NCI-H2196 (cell line): ENCODE measurements at regions not wholly inside any gene's neighbourhood (a gene's known extent, or its start where the extent isn't known, plus 50 kb on each side); places are given as distances from the start of the nearest gene placed in this dataset.
"Not testable (repeated sequence)": the region's sequence is repeated elsewhere in the genome, so short reads cannot be mapped to it uniquely, and the experiment has no call there.

Experiments used
- DNase-seq: peaks from one replicate; lab custom pipeline; 2025; ENCODE audit not compliant: unreplicated experiment; lab: John Stamatoyannopoulos, UW

DNA sequence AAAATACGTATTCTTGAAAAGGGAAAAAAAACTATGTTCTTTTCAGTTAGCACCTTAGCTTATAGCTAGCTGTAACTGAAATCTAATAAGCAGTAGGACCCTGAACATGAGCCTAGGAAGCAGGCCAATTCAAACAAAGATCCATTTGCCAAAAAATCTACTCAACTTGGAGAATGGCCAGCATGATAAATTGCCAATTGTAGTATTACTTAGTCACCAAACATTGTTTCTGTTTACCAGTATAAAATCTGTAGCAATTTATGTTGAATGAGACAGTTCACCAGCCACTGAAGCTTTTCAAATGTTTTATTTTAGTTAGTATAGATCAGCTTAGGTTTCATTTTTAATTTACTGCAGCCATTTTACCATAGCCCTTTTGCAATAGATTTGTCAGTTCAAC is 323.6 kb upstream of the DIPK2B start:
- peak; percentile 3 for DNase-seq

DNA sequence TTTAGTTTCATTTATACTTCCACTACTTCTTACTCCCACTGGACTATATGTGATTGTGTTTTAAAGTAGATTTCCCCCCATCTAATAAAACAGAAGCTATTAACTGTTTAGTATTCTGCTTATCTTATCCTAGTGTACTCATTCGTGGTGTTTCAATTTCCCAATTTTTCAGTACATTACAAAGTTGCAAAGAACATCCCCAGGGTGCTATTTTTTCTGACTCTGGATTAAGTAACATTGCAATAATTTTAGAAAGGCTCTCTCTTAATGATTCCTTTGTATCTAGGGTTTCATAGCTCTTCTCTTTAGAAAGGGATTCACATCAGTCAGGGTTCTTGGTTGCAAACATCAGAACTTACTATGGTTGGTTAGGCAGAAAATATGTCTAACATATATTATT is 317.9 kb upstream of the DIPK2B start:
- no peak for DNase-seq

DNA sequence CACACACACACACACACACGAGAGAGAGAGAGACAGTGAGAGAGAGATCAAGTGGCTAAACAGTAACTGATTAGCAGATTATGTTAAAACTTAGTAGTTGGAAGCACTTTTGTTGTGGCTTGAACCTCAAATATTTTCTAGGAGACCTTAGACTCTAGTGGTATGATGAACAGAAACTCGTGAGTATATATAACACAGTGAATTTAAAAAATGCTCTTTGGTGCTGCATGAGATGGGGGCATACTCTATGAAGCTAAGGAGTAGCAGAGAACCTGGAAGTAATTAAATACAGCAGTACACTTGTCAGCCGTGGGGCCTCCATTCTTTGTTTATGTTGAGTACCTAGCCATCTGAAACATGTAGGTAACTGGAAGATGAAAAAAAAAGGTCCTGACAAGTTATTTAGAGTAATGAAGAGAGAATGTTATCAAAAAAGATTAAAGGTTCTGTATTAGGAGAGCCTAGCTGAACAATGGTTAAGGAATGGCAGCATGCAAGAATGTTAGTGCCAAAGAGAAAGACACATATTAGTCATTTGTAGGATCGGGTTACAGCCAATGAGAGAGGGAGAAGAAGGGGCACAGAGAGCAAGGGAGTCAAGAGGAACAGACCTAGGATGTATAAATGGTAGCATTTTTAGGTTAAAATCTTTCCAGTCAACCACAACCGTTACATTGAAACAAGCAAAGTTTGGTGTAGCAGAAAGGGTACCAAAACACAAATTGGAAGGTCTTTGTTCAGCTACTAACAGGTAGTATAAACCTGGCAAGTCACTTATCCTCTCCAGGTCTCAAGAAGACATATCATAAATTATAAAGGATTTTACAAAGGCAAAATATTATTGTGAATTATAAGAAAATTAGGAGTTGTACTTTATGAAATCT is 316.7 kb upstream of the DIPK2B start:
- no peak for DNase-seq

DNA sequence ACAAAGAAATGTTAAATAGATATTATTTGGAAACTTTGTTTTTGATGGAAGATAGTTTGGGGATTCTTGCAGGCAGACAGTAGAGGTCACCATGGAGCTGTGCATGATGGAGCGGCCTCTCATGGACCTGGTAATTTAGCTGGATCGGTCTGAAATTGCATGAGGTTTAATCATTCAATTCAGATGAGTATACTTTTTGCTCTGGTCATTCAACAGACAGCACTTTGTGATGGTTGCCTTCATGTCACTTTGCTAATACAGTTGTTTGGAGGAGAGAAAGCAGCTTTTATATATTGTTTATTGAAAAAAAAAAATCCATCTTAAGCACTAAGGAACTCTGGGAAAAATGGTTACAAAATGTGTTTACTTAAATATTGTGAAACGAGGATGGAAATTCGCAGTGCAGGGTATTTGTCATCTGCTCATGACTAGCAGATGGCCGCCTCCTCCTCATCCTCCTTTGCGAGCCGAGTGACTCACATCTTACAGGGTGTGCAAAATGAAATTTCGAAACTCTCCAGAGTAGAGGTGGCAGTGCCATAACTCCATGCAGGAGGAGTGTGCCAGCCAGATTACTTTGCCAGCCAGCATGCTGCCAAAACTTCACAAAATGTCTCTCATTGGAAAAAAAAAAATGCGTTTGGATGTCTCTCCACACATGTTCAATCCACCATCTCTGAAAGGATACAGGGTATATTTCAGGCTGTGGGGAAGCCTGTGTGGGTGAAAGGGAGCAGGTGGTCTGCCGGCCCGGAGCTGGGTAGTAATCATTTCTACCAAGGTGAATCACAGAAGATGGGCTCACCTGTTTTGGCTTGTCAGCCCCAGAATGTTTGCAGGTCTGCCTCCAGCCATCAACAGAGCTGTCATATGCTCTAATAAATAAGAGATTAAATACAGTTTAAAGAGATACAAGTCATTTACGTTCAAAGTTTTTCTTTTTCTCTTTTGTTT is 314.9 kb upstream of the DIPK2B start:
- DNase-seq, result peak; percentile 11

DNA sequence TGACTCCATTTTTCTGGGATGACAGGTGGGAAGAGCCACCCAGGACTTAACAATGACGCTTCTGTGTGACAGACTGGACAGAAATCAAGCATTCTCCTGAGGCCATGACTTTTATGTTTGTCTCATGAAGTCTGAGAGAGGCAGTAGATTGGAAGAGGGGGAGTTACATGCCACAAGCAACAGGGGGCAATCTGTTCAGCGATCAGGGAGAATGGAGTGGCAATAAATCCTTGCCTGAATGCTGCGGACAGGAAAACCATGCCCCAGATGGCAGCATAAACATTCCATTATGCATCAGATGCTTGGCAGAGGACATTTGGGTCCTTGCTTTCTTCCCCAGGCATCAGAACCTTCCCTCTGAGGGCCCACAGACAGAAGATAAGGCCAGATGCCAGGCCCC is 312.4 kb upstream of the DIPK2B start:
- no peak for DNase-seq

DNA sequence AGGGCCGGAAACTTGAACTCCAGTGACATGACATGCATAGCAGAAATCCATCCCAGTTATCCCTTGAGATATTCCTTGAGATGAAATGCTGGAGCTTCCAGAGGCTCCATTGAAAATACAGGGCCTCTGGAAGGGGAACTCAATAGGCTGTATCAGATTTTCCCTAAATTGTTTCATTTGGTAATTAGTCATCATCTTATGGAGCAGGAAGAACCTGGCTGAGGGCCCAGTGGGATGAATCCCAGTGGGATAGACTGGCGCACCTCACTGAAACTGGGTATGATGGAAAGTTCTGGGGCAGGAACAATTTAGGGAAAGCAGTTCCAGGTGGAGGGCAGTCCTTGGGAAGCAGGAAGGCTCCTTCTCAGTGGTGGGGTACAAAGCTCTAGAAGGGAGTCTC is 307.8 kb upstream of the DIPK2B start:
- DNase-seq, result no peak

DNA sequence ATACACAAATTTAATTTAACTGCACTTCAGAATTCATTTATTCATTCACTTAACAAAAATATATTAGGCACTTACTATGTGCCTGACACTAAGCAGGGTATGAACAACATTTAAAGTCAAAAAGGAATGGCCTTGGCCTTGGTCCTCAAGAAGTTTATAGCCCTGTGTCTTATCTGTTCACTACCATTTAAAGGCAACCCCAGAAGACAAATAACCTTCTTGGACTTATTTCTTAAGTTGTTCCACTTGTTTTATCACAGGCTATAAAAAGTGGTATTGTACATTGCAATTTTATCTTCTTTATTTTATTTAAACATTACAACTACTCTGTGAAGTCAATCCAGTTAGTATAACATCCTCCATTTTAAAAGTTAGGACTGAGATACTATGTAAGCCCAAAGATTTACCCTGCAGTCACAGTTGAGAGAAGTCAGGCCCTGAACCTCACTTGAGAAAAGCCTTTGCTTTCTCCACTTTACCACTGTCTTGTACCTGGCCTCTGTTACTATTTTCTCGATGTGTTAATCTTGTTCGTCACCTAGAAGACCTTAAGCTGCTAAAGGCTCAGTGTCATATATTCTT is 305.6 kb upstream of the DIPK2B start:
- no peak for DNase-seq

DNA sequence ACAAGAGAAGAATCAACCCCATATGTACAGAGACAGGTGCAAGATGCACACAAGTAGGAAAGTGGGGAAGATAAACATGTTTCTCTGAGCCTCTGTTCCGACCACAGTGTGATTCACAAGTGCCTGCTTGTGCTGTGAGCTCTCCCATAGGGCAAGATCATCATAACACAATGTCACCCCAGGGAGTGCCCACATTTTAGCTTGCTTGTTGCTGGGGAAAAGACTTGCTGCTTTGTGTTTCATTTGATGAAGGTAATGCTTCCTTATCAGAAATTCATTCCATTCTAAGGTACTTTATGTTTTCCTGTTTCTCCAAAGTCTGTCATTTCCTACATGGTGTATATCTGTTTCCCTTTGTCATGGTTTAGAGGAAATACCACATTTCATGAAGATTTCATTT is 304.5 kb upstream of the DIPK2B start:
- no peak for DNase-seq

DNA sequence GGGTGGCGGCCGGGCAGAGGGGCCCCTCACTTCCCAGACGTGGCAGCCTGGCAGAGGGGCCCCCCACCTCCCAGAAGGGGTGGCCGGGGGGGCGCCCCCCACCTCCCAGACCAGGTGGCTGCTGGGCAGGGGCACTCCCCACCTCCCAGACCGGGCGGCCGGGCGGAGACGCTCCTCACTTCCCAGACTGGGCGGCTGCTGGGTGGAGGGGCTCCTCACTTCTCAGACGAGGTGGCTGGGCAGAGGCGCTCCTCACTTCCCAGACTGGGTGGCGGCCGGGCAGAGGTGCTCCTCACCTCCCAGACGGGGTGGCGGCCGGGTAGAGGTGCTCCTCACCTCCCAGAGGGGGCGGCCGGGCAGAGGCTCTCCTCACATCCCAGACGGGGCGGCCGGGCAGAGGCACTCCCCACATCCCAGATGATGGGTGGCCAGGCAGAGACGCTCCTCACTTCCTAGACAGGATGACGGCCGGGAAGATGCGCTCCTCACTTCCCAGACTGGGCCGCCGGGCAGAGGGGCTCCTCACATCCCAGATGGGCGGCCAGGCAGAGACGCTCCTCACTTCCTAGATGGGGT is 303.2 kb upstream of the DIPK2B start:
- DNase-seq, result not testable (repeated sequence)

DNA sequence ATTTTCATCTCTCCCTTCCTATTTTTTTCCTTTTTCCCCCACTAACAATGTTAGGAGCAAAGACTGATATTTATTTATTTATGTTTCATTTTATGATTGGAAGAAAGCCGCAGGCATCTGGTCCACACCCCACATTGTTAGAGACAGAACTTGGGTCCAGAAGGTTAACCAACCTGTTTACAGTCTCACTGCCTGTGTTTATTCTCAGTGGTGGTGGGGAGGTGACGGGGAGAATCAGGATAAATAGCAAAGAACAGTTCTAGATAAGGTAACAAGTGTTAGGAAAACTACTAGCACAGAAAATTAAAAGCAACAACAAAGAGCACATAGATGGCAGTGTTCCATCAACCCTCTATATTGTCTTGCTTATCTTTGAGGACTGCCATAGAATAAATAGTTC is 301.7 kb upstream of the DIPK2B start:
- no peak for DNase-seq

DNA sequence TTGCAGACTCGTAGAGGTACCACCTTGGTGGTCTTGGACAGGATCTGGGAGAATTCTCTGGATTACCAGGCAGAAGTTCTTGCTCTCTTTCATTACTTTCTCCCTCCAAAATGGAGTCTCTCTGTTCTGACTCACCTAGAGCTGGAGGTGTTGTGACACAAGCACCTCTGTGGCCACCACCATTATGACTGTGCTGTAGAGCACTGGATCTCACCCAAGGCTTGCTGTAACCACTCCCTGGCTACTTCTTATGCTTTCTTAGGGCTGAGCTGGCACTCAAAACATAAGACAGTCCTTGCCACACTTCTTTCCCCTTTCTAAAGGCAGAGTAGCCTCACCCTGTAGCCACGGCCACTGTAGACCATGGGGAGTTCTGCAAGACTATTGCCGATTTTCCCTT is 296.6 kb upstream of the DIPK2B start:
- DNase-seq, result no peak

DNA sequence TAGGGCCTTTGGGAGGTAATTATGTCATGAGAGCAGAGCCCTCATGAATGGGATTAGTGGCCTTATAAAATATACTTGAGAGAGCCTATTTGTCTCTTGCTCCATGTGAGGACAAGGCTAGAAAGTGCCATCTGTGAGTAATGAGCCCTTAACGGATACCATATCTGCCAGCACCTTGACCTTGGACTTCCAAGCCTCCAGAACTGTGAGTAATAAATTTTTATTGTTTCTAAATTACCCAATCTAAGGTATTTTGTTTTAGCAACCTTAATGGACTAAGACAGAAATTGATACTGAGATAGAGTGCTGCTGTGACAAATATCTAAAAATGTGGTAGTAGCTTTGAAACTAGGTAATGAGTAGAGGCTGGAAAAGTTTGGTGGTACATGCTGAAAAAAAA is 285.0 kb upstream of the DIPK2B start:
- no peak for DNase-seq

DNA sequence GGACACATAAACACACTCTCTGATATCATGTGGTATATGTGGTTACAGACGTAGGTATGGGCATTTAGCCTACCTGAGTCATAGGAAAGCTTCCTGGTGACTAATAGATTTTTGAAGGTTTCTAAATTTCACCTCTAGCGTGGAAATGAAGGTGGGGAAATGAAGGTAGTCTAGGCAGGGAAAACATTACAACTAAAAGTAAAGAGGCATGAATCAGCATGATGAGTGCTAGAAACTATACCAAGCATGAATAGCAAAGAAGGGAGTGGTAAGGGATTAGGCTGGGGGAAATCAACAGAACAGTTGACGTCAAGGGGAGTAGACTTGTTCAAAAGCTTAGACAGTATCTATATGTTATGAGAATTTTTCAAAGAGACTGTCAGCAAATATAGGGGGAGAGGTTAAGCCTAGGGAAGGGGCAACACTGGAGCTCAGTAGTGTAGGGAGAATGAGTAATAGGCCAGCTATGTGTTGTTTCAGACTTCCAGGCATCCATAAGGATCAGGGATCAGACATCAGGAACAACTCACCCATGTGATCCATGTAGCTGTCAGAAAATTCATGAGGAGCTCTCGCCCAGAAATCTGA is 279.3 kb upstream of the DIPK2B start:
- DNase-seq, result no peak

DNA sequence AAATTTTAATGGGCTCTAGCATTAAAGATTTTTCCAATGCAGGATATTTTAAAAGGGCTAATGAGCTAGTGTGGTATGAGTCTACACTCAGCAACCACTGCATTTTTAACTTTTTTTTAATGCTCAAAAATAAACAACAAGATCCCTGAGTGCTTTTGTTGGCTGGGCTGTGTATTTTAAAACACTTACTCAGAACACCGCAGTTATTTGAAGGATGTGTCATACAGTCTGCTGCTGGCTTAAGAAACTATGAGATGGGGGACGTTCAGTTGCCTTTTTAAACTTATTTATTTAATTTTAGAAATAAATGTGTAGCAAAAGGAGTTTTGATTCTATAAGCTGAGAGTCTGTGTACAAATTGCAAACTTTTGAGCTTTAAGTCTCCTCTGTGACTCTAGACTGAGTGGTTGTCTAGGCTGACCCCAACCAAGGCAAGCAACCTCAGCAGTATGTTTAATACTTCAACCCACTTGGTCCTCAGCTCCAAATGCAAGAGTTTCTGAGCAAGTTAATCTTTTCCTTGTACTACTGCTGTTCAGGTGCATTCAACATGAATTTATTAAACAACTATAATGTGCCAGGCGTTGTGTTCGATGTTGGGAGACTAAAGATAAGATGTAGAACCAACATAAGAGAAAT is 278.6 kb upstream of the DIPK2B start:
- no peak for DNase-seq

DNA sequence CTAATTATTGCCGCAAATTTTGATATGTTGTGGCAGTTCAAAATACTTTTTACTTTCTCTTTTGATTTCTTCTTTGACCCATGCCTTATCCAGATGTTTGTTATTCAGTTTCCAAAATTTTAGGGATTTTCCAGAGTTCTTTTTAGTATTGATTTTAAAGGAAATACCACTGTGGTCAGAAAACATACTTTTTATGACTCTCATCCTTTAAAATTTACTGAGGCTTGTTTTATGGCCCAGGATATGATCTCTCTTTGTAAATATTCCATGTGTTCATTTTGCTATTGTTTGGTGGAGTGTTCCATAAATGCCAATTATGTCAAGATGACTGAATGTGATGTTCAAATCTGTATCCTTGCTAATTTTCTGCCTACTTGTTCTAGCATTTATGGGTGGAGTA is 272.3 kb upstream of the DIPK2B start:
- DNase-seq, result no peak

DNA sequence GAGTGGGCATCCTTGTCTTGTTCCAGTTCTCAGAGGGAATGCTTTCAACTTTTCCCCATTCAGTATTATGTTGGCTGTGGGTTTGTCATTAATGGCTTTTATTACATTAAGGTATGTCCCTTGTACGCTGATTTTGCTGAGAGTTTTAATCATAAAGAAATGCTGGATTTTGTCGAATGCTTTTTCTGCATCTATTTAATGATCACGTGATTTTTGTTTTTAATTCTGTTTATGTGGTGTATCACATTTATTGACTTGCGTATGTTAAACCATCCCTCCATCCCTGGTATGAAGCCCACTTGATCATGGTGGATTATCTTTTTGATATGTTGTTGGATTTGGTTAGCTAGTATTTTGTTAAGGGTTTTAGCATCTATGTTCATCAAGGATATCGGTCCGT is 266.9 kb upstream of the DIPK2B start:
- DNase-seq, result not testable (repeated sequence)

DNA sequence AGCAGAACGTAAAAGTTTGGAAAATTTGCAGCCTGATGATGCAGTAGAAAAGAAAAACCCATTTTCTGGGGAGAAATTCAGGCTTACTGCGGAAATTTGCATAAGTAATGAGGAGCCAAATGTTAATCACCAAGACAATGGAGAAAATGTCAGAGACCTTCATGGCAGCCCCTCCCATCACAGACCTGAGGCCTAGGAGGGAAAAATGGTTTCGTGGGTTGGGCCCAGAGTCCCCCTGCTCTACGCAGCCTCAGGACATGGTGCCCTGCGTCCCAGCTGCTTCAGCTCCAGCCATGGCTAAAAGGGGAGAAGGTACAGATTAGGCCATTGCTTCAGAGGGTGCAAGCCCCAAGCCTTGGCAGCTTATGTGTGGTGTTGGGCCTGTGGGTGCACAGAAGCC is 255.1 kb upstream of the DIPK2B start:
- DNase-seq, result not testable (repeated sequence)

DNA sequence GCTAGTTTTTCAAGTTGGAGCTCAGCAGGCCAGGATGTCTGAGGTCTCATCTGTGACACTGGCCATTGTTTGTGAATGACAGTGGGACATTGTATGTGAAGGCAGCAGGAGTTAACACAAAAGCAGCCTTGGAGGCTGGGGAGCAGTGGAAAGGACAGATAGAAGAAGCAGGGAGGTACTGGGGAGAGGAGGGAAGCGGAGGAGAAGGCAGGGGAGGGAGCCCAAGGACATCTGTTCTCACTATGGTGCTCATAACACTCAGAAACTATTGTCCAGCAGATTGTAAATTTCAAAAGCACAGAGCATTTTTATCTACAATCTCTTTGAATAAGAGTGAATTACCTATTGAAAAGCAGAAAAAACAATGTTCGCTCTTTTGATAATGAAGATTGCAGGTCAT is 253.6 kb upstream of the DIPK2B start:
- no peak for DNase-seq

DNA sequence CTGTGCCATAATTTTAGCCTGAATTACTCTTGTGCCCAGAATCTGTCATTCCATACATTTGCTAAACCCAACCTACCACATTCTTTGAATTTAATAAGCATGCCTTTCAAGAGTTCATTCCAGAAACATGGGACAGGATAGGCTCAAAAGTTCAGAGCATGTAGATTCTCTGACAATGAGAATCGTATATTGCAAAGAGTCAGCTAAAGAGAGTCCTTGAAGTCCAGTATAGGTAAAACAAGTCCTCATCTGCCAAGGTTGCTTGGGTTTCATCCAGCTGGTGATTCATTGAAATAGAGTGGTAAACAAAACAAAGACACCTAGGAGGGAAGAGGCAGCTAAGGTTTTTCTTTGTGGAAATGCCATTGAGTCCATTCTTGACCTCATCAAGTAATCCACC is 249.3 kb upstream of the DIPK2B start:
- no peak for DNase-seq

DNA sequence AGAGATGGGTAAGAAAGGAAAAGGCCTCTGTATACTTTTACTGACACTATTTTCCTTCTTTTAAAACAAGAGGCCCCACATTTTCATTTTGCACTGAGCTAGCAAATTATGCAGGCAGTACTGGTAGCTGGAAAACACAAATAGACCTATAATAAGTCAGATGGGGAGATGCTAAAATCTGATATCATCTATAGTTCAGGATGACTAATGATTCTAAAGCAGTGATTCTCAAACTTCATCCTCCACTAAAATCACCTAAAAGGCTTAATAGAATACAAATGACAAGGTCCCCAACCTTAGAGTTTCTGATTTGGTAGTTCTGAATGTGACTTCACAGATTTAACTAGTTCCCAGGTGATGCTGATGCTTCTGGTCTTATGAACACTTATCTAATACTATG is 247.3 kb upstream of the DIPK2B start:
- no peak for DNase-seq
